DND-41 (cell line): ENCODE measurements at regions not wholly inside any gene's neighbourhood (a gene's known extent, or its start where the extent isn't known, plus 50 kb on each side); places are given as distances from the start of the nearest gene placed in this dataset.
A peak's percentile ranks its signal among the peaks of the same experiment; 100 is the strongest.

Source experiments
- ATAC-seq: fragments of 200-7000 bp; cut with Tn5 transposase; 3 replicates; pipeline ENCODE4 v1.9.1; 2021; ENCODE audit warnings: low read depth; ENCODE audit not compliant: insufficient read depth
- DNase-seq: peaks from one replicate; pipeline ENCODE4 v3.0.0-alpha.2; 2020
- H2AFZ ChIP-seq: 2 replicates; pipeline ENCODE4 v1.6.0; 2012; ENCODE audit warnings: low read depth, low read length
- H3K27ac ChIP-seq: 2 replicates; pipeline ENCODE4 v1.5.1; 2012; ENCODE audit warnings: low read length, inconsistent platforms
- H3K27me3 ChIP-seq: fragments of 200-600 bp; sonication (generic); 2 replicates; pipeline ENCODE4 v1.6.0; 2012; ENCODE audit warnings: low read length, mild to moderate bottlenecking, inconsistent platforms; ENCODE audit not compliant: insufficient read depth, poor library complexity
- H3K36me3 ChIP-seq: 2 replicates; pipeline ENCODE4 v1.5.1; 2012; ENCODE audit warnings: low read length, inconsistent platforms; ENCODE audit not compliant: insufficient read depth
- H3K4me1 ChIP-seq: 2 replicates; pipeline ENCODE4 v1.5.1; 2012; ENCODE audit warnings: mild to moderate bottlenecking, low read length; ENCODE audit not compliant: insufficient read depth
- H3K4me2 ChIP-seq: 2 replicates; pipeline ENCODE4 v1.6.0; 2012; ENCODE audit warnings: mild to moderate bottlenecking, moderate library complexity, low read length, inconsistent platforms; ENCODE audit not compliant: insufficient read depth
- H3K4me3 ChIP-seq, 2 experiments: fragments of 200-600 bp in 1 of 2; shearing (Covaris generic) in 1 of 2; 2 replicates each; pipeline ENCODE4 v1.5.1; 2012 to 2016; ENCODE audit warnings: inconsistent platforms in 2 of 2, low read length in 2 of 2, mild to moderate bottlenecking in 2 of 2, low read depth in 1 of 2, moderate library complexity in 1 of 2
- H3K79me2 ChIP-seq: 2 replicates; pipeline ENCODE4 v1.6.0; 2012; ENCODE audit warnings: low read length, inconsistent platforms; ENCODE audit not compliant: insufficient read depth
- H3K9ac ChIP-seq: 2 replicates; pipeline ENCODE4 v1.6.0; 2012; ENCODE audit warnings: low read depth, mild to moderate bottlenecking, inconsistent platforms, low read length, moderate library complexity
- H3K9me3 ChIP-seq: 2 replicates; pipeline ENCODE4 v1.5.1; 2012; ENCODE audit warnings: low read length, moderate library complexity, mild to moderate bottlenecking, inconsistent platforms; ENCODE audit not compliant: insufficient read depth, severe bottlenecking
- H4K20me1 ChIP-seq: 2 replicates; pipeline ENCODE4 v1.6.0; 2012; ENCODE audit warnings: low read length; ENCODE audit not compliant: insufficient read depth
- EZH2 ChIP-seq: IDR thresholded peaks from 3 replicates; pipeline ENCODE4 v1.6.1; 2012; ENCODE audit warnings: borderline replicate concordance, low read depth, mild to moderate bottlenecking, moderate library complexity, low read length, inconsistent platforms; ENCODE audit not compliant: severe bottlenecking
- TF ChIP-seq, protein P1 (sequence below): IDR thresholded peaks from 2 replicates; pipeline ENCODE4 v1.5.1; 2012; ENCODE audit warnings: borderline replicate concordance, low read length, moderate library complexity, mild to moderate bottlenecking; ENCODE audit not compliant: poor library complexity, severe bottlenecking; ENCODE audit errors: extremely low read depth

DNA sequence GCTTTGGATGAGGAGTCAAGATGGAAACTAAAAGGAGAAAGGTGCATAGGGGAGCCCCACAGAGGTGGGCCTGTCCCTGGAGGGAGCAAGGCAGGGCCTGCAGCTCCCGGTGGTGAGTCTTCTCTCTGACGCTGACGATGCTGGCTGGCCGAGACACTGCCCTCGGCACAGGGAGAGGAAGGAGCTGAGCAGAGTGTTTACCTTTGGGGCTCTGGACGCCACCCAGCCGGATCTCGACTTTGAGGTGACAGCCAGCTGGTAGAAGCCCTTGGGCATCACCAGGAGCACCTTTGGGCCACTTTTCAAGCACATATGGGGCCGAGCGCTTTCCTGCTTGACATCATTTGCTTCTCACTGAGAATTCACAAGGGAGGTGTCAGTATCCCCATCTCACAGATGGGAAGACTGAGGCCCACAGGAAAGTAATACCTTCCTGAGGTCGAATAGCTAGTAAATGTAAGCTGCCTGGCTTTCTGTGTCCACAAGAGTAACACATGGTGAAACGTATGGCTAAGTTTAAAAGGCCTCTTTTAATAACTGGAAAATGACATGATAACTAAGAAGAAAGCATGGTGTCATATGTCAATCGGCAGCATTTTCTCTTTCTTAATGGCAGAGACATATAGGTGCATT is 294.3 kb upstream of the TNRC6C start:
- ATAC-seq = no peak
- no peaks in the 10 kb centered on the region for H4K20me1 ChIP-seq
- peaks cover 7% of the 10 kb centered on the region for H3K9me3 ChIP-seq
- no peak overlapping the region for H3K4me3 ChIP-seq
- no peak overlapping the region for H3K9ac ChIP-seq
- H3K79me2 ChIP-seq = no peaks in the 10 kb centered on the region
- TF ChIP-seq, protein P1, sequence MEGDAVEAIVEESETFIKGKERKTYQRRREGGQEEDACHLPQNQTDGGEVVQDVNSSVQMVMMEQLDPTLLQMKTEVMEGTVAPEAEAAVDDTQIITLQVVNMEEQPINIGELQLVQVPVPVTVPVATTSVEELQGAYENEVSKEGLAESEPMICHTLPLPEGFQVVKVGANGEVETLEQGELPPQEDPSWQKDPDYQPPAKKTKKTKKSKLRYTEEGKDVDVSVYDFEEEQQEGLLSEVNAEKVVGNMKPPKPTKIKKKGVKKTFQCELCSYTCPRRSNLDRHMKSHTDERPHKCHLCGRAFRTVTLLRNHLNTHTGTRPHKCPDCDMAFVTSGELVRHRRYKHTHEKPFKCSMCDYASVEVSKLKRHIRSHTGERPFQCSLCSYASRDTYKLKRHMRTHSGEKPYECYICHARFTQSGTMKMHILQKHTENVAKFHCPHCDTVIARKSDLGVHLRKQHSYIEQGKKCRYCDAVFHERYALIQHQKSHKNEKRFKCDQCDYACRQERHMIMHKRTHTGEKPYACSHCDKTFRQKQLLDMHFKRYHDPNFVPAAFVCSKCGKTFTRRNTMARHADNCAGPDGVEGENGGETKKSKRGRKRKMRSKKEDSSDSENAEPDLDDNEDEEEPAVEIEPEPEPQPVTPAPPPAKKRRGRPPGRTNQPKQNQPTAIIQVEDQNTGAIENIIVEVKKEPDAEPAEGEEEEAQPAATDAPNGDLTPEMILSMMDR = no peak
- no peak for TF ChIP-seq EZH2
- no peak for DNase-seq
- H3K4me2 ChIP-seq = no peak overlapping the region
- H3K4me1 ChIP-seq = peaks cover 34% of the 10 kb centered on the region
- no peak overlapping the region for H2AFZ ChIP-seq
- no peaks in the 10 kb centered on the region for H3K36me3 ChIP-seq
- H3K27me3 ChIP-seq = no peaks in the 10 kb centered on the region
- no peak overlapping the region for H3K27ac ChIP-seq

DNA sequence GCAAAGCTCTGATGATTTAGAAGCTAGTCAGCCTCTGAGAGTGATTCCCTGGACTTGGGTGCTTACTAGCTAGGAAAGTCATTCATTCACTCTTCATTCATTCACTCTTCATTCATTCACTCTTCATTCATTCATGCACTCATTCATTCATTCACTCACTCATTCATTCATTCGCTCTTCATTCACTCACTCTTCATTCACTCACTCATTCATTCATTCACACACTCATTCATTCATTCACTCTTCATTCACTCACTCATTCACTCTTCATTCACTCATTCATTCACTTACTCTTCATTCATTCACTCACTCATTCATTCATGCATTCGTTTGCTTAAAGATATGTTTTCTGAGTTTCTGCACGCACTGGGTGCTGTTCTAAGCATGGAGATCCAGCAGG is 292.7 kb upstream of the TNRC6C start:
- Histone ChIP-seq H3K9ac (peak overlapping the region; percentile 47), H3K79me2 (no peaks in the 10 kb centered on the region), H3K36me3 (no peaks in the 10 kb centered on the region), H3K4me3 (peak overlapping the region in 1 of 2 experiments; percentile 55; a peak in 2 of 4 replicates), H4K20me1 (no peaks in the 10 kb centered on the region), H3K4me2 (peak overlapping the region; percentile 71), H2AFZ (peak overlapping the region; percentile 81), H3K27me3 (no peaks in the 10 kb centered on the region), H3K27ac (peak overlapping the region; percentile 92), H3K4me1 (peaks cover 34% of the 10 kb centered on the region), H3K9me3 (peaks cover 7% of the 10 kb centered on the region)
- no peak for DNase-seq
- no peak for TF ChIP-seq EZH2
- TF ChIP-seq, protein P1 = no peak
- no peak for ATAC-seq

DNA sequence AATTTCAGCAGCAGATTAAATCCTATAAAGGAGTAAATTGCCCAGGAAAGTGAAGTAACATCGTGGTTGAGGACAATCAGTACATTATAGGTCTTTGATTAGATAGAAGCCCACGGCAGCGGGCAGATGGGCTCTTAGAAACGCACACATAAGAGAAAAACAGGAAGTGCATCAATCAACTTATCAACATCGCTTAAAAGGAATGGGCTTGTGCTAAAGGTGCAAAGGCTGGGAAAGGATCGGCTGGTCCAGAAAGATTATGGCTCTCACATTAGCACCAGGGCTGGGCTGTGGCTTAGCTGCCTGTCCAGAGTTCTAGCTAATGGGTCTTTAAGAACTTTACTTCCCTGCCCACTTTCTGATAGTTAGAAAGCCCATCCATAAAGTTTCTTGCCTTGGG is 292.0 kb upstream of the TNRC6C start:
- peaks cover 34% of the 10 kb centered on the region for H3K4me1 ChIP-seq
- peak overlapping the region; percentile 71 for H3K4me2 ChIP-seq
- ATAC-seq (peak; percentile 35), DNase-seq (peak; percentile 26)
- peaks cover 7% of the 10 kb centered on the region for H3K9me3 ChIP-seq
- peak overlapping the region in 1 of 2 experiments; percentile 55; a peak in 2 of 4 replicates for H3K4me3 ChIP-seq
- peak overlapping the region; percentile 47 for H3K9ac ChIP-seq
- no peaks in the 10 kb centered on the region for H3K27me3 ChIP-seq
- no peaks in the 10 kb centered on the region for H4K20me1 ChIP-seq
- peak overlapping the region; percentile 81 for H2AFZ ChIP-seq
- H3K27ac ChIP-seq = peak overlapping the region; percentile 92
- H3K79me2 ChIP-seq = no peaks in the 10 kb centered on the region
- H3K36me3 ChIP-seq = no peaks in the 10 kb centered on the region
- TF ChIP-seq, protein P1 = no peak
- no peak for TF ChIP-seq EZH2
